ENCODE measurements at regions not wholly inside any gene's neighbourhood (a gene's known extent, or its start where the extent isn't known, plus 50 kb on each side); places are given as distances from the start of the nearest gene placed in this dataset.

DNA sequence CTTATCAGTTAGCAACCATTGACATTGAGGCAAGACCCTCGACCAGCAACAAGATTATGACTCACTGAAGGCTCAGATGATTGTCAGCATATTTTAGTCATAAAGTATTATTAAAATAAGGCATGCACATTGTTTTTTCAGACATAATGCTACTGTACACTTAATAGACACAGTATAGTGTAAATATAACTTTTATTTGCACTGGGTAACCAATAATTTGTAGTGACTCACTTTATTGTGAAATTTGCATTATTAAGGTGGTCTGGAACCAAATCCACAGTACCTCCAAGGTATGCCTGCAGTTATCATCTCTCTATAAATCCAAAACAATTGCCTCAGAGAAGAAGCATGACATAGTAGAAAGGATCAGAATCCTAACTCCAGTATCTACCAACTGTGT, 330.1 kb upstream of the SMIM31 start:
- DNase-seq (ENCODE audit: low spot score) = no peak
- intact Hi-C loops (cut with DNase I) = no loop called here

DNA sequence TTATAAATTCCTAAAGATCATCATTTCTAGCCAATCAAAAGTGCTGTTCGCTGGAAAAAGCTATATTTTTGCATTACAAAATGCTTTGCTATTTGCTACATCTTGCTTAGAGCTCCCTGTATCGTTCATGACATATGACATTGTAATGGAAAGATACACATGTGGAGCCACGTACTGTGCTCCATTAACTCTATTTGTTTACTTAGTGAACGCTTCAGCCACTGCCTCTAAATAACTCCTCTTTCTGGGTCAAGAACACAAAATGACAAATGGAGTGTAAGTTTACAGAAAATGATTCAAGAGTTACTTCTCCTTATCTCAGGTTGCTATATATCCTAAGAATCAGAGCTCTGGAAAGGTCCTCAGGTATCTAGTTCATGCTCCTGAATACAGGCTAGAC, 329.1 kb upstream of the SMIM31 start:
- intact Hi-C loops (cut with DNase I) = no loop called here
- no peak for DNase-seq (ENCODE audit: low spot score)

DNA sequence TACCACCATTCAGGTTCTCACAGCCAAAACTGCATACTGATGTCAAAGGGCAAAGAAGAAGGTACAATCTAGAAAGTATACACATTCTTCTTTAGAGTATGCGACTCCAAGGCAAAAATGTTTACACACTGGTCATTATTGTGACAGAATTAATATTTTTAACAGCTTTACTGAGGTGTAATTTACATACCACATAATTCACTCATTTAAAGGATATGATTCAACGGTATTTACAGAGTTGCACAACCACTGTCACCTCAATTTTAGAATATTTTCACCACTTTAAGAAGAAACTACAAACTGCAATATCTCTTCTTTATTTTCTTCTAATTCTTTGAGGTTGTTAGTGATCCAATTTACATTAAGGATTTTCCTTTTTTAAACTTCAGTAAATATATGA, 325.4 kb upstream of the SMIM31 start:
- intact Hi-C loops (cut with DNase I) = no loop called here
- DNase-seq (ENCODE audit: low spot score) = no peak

DNA sequence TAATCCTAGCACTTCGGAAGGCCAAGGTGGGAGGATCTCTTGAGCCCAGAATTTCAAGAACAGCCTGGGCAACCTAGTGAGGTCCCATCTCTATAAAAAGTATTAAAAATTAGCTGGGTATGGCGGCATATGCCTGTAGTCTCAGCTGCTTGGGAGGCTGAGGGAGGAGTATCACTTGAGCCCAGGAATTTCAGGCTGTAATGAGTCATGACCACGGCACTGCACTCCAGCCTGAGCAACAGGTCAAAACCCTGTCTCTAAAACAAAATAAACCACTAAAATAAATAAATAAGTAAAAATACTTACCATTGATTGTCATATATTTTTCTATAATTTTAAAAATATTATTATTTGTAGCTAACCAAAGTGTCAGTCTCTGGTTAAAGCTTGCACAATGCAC, 315.6 kb upstream of the SMIM31 start:
- no peak for DNase-seq (ENCODE audit: low spot score)
- intact Hi-C loops (cut with DNase I) = no loop called here

DNA sequence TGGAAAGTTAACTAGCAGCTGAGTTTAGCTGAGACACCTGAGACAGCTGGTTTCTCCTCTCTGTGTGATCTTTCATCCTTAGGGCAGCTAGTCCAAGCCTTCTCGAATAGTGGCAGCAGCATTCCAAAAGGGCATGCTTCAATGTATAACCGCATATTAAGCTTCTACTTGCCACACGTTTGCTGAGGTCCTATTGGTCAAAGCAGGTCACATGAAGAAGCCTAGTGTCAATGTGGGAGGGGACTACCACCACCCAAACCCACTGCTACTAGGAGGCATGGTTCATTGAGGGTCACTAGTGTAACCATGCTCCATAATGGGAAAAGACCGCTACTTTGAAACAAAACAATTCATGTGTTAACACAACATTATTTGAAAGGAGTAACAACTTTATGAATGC, 314.9 kb upstream of the SMIM31 start:
- intact Hi-C loops (cut with DNase I) = no loop called here
- DNase-seq (ENCODE audit: low spot score) = no peak

DNA sequence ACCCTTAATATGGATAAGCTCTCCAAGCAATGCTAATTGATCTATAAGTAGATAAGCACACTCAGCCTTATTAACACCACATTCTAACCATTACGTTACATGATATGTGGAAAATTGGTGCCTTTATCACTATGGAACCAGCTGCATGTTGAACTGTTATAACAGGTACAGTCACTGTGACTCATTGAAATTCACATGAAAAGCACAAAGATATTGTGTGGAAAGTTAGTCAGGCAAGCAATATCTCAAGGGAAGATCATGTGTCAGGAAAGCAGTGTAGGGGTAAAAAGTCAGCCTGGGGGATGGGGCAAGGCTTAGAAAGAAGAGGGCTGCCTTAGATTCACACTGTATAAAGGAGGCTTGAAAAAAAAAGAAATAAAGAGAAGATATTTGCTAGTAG, 313.7 kb upstream of the SMIM31 start:
- intact Hi-C loops (cut with DNase I) = no loop called here
- no peak for DNase-seq (ENCODE audit: low spot score)

DNA sequence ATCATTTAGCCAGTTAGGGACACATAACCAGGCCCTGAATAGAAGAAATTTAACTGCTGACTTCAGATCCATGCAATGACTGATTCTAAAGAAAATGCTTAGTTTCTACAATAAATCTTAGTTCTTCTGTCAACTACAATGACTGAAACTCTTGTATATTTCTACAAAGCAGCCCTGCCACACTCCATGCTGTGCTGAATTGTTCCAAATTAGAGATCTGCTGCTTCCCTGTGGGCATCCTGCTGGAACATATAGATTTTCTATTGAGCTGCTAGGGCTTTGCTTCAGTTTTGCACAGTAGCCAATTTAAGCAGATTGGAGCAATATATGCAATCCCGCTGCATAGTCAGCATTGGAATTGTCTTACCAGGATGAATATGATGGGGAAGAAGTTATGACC, 312.8 kb upstream of the SMIM31 start:
- DNase-seq (ENCODE audit: low spot score) = no peak
- intact Hi-C loops (cut with DNase I) = no loop called here

DNA sequence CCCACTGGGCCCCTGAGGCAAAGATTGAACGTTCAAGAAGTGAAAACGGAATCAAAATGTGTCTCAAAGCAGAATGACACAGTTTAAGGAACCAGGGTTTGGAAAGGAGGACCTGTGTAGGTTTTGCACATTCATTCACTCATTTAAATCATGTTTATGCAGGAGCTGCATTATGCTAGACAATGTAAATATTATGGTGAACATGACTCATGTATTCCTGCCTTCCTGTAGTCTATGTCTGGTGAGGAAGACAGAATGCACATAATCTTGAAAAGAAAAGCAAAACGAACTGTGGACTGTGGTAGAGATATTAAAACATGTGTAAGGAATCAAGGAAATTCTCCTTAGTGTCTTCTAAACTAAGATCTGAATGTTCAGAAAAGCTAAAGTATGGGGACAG, 311.8 kb upstream of the SMIM31 start:
- no peak for DNase-seq (ENCODE audit: low spot score)
- intact Hi-C loops (cut with DNase I) = no loop called here

DNA sequence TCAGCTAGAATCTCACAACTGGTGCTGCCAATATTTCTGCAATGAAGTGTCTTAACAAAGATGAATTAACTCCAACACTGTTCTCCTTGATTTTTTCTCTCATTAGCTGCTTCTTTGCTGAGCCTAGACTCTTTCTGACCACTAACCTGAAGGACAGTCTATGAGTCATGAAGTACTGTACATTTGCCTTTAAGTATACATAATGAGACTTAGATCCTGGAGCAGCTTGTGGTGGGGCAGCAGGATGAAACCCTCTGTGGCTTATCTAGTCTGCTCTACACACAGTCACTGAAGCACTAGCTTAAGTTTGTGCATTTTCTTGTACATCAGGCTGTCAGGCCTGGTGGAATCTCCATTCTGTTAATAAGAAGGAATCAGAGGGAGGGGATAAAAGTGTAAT, 307.4 kb upstream of the SMIM31 start:
- intact Hi-C loops (cut with DNase I) = no loop called here
- no peak for DNase-seq (ENCODE audit: low spot score)

DNA sequence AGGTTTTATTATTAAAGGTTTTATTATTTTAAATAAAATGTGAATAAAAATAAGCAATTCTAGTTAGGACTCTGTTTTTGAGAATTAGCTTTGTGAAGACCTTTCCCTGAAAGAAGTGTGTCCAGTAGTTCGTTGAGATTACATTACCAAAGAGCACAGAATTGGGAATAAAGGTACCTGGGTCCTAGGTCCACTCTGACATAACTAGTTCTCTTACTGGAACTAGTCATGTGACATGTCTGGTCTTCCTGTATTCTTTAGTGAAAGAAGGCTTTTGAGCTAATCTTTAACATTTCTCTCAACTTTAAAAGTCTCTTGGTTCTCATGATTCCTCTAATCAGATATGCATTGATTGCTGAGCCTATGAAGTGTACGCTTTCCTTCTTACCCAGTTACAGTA, 292.0 kb upstream of the SMIM31 start:
- no peak for DNase-seq (ENCODE audit: low spot score)

DNA sequence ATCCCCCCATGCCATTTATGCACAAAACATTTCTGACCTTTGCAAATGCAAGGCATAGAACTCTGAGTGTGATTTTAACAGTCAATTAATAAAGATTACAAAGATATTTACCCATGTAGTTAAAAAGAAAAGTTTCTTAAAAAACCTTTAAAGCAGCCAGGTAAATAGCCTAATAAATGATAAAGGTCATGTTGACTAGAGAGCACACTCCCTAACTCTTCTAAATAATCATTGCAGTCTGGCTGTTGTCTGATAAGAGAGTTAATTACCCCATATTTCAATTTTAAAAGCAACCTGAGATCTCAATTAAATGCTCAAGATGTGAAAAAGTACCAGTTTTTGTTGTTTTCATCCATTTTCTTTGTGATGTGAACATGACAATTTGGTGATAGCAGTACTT, 291.5 kb upstream of the SMIM31 start:
- intact Hi-C loops (cut with DNase I) = no loop called here
- no peak for DNase-seq (ENCODE audit: low spot score)

More for the DNA sequence above, 292.0 kb upstream of the SMIM31 start:
- intact Hi-C loops (cut with DNase I) = no loop called here

DNA sequence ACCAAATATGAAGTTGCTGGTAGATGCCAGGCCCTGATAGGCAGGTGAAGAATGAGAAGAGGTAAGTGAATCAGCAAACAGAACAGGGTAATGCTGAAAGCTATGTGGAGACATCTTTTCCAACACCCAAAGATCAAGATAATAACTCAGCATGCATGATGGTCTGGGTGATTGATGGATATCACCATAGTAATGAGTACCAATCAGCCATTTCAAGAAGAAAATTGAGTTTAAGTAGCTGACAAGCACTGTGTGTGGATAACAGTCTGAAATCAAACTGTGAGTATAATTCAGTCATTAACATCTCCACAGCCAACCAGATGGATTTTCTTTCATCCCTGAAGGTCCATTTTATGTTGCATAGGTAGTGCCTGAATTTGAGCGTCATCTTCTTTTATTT, 289.6 kb upstream of the SMIM31 start:
- intact Hi-C loops (cut with DNase I) = no loop called here
- no peak for DNase-seq (ENCODE audit: low spot score)

DNA sequence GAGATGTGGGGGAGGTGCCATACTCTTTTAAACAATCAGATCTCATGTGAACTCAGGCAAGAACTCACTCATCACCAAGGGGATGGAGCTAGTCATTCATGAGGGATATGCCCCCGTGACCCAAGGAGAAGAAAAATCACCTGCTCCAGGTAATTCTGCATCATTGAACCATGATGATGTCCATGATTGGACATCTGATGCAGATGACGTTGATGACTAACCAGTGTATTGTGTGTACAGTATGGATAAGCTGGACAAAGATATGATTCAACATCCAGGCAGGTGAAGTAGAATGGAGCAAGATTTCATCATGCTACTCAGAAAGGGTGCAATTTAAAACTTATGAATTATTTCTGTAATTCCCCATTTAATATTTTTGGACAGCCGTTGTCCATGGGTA, 286.4 kb upstream of the SMIM31 start:
- intact Hi-C loops (cut with DNase I) = no loop called here
- no peak for DNase-seq (ENCODE audit: low spot score)

DNA sequence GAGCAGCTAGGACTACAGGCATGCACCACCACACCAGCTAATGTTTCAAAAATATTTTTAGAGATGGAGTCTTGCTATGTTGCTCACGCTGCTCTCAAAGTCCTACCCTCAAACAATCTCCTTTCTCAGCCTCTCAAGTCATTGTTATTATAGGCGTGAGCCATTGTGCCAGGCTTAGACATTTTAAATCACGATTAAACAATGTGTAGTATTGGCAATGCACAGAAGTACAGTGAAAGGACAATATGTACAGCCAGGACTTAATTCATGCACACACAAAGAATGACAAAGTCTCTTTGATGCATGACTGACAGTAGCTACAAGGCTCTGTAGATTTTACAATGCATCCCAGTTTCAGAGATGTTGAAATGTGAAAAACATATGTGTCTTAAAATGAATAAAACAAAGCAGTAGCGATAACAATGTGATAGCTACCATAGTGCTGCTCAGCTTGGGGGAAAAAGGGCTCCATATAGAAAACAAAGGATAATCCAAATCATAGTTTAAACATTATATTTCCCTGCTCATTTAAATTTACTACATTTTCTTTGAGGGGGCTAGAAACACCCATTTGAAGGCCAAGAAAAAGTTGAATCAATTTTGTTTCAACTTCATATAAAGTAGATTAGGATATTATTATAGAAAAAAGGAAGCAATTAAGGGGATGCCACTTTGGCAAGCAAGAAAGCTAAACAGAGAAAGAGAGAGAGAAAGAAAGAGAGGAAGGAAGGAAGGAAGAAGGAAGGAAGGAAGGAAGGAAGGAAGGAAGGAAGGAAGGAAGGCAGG, 272.4 kb upstream of the SMIM31 start:
- DNase-seq (ENCODE audit: low spot score) = no peak
- intact Hi-C loops (cut with DNase I) = no loop called here

DNA sequence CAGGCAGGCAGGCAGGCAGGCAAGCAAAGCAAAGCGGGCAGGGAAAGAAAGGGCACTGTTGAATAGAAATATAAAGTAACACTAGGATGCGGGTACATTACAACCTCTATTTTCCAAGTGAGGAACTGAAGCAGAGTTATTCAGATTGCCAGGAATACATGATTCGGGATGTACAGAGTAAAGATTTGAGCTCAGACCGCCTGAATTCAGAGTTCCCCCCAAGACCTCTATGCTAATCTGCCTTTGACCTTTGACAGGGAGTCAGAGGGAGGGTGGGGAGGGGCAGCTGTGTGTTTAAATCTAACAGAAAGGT, 271.9 kb upstream of the SMIM31 start:
- DNase-seq (ENCODE audit: low spot score) = no peak
- intact Hi-C loops (cut with DNase I) = no loop called here

DNA sequence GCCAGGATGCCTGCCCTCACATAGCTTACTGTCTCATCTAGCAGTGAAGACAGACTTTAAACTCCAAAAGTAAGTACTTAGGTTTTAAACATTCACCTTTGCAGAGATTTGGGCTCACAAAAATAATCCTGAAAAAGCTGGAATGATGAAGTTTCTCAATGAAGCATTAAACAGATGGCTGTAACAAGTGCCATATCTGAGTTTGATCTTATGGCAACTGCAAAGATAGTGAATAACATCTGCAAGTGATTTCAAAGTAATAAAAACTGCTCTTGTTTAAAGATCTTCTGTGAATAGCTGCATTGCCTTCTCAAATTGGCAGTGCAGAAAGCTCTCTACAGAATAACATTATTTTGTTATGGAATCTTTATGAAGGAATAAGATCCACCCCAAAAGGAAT, 271.2 kb upstream of the SMIM31 start:
- intact Hi-C loops (cut with DNase I) = no loop called here
- DNase-seq (ENCODE audit: low spot score) = no peak

DNA sequence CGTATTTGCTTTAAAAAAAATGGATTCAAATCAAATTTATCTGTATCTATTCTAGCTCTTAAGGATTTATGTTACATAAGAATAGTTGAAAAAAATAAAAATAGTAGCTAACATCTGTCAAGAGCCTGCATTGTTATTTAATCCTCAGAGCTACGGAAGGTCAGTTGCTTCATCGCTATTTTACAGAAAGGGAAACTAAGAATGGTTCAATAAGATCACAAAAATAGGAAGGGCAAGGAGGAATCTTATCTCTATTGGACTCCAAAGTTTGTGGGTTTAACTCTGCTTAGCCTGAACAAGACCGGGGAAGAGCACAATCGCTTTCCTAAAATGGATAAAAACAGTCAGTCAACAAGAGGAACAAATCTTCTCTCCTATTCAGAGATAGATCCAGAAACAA, 270.2 kb upstream of the SMIM31 start:
- intact Hi-C loops (cut with DNase I) = no loop called here
- DNase-seq (ENCODE audit: low spot score) = no peak

DNA sequence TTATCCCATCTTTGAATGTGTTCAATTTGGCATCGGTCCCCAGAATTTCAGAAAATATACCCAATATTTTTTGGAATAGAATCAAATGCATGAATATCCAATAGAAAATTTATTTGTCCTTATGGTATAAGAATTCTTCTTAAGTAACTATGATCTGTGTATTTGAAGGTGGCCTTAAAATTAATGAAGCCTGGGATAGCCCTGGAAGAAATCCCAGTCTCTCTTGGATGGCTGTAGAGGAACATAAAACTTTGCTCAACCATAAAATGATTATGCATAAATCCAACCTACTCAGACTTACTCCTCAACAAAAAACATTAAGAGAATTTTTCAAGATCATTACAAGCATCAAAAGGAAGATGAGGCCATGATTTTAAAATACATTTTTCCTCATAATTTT, 269.4 kb upstream of the SMIM31 start:
- intact Hi-C loops (cut with DNase I) = no loop called here
- DNase-seq (ENCODE audit: low spot score) = no peak

DNA sequence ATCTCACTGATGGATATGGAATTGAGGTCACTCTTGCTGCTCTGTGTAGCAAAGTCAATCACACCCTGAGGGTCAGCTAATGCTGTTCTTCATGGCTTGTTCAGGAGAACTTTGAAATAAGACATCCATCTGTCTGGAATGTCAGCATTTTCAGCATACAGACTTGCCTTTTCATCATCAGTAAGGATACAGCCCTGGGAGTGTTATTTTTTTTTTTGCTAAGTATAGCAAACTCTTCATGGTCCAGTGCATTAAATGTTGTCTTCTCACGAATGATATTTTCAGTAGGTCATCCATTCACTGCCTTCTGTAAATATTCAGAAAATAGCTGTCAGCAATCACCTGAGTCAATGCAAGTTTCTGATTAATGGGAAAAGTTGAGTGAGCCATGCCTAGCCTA, 268.8 kb upstream of the SMIM31 start:
- no peak for DNase-seq (ENCODE audit: low spot score)
- intact Hi-C loops (cut with DNase I) = no loop called here

DNA sequence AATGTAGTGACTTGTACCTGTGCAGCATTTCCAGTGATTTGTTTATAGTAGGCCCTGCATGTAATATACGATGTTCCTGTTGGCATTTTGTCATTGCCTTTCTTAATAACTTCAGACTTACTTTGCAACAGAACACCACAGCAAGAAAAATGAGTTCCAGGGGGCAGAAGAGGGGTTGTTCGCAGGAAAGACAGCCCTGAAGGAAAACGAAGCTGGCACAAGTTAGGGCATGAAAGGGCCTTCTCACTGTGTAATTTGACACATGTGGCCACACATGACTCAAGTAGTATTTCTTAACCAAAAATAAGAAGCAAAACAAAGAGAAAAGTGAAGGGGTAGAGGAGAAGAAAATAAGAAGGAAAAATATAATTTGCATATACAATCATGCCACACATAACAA, 265.8 kb upstream of the SMIM31 start:
- no peak for DNase-seq (ENCODE audit: low spot score)
- intact Hi-C loops (cut with DNase I) = no loop called here

DNA sequence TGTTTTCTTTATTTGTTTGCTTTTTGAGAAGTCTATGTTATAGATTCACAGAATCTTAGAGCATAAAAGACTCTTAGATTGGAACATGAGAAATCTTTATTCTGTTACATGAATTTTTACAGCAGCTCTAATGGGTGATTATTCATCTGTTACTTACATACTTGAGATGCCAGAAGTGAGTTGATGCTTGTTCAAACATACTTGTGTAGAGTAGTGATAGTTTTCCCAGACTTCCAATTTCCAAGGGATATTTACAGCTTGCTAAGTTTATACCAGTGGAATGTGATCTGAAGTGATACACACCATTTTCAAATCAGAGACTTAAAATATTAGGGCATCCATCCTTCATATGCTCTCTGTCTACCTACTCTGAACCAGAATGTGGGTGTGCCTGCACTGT, 252.9 kb upstream of the SMIM31 start:
- intact Hi-C loops (cut with DNase I) = no loop called here
- no peak for DNase-seq (ENCODE audit: low spot score)

DNA sequence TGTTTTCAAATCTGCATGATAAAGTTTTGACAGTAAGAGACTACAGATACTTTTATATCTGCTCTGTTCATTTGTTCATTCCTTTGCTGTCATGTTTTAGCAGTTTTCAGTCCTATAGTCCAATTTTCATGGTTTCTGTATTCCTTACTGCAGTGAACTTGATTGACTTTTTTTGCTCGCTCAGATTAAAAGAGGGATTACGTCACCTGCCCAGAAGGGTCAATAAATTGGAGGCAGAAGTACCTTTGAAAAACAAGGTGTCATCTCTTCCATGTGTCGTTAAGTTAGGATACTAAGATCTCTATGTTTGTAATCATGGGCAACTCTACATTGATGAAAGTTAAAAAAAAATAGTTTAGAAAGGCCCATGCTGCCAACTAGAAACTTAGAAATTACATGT, 250.1 kb upstream of the SMIM31 start:
- DNase-seq (ENCODE audit: low spot score) = no peak
- intact Hi-C loops (cut with DNase I) = no loop called here
